Central memory CD8-positive, alpha-beta T cell (primary cell): ENCODE measurements at regions not wholly inside any gene's neighbourhood (a gene's known extent, or its start where the extent isn't known, plus 50 kb on each side); places are given as distances from the start of the nearest gene placed in this dataset.
"Not testable (repeated sequence)": the region's sequence is repeated elsewhere in the genome, so short reads cannot be mapped to it uniquely, and the experiment has no call there.

Experiments used
- ATAC-seq: fragments of 150-1000 bp; cut with Tn5 transposase; replicated peaks from 2 replicates; pipeline ENCODE4 v1.10.0; 2022; ENCODE audit warnings: mild to moderate bottlenecking, moderate FRiP score, moderate number of reproducible peaks; ENCODE audit not compliant: poor library complexity, severe bottlenecking; ENCODE audit errors: extremely low read depth
- DNase-seq, 2 donors: peaks; one replicate each; pipeline ENCODE4 v3.0.0; 2021; ENCODE audit warnings: low spot score in 2 of 2
- H3K27ac Mint-ChIP-seq: one replicate; pipeline ENCODE4 v1.8.0; 2022; ENCODE audit warnings: low read depth, mild to moderate bottlenecking, moderate library complexity, mixed read lengths
- H3K27me3 Mint-ChIP-seq: one replicate; pipeline ENCODE4 v1.8.0; 2022; ENCODE audit warnings: mixed read lengths
- H3K36me3 Mint-ChIP-seq: one replicate; pipeline ENCODE4 v1.8.0; 2022; ENCODE audit warnings: mild to moderate bottlenecking, moderate library complexity, mixed read lengths; ENCODE audit not compliant: insufficient read depth
- H3K4me1 Mint-ChIP-seq: one replicate; pipeline ENCODE4 v1.8.0; 2022; ENCODE audit warnings: mixed read lengths
- H3K4me3 Mint-ChIP-seq: one replicate; pipeline ENCODE4 v1.8.0; 2022; ENCODE audit warnings: mild to moderate bottlenecking, moderate library complexity, mixed read lengths
- H3K9me3 Mint-ChIP-seq: one replicate; pipeline ENCODE4 v1.8.0; 2022; ENCODE audit warnings: mixed read lengths

- peaks cover 72% of the 10 kb centered on the region for H3K27me3 Mint-ChIP-seq
- DNase-seq (no peak), ATAC-seq (no peak)
- no peak overlapping the region for H3K4me3 Mint-ChIP-seq
- H3K4me1 Mint-ChIP-seq = no peaks in the 10 kb centered on the region
- H3K27ac Mint-ChIP-seq = no peak overlapping the region
- no peaks in the 10 kb centered on the region for H3K9me3 Mint-ChIP-seq
- no peaks in the 10 kb centered on the region for H3K36me3 Mint-ChIP-seq
These were observed 133.2 kb downstream of the LRIG2 start for GRCh38 chr1:113205980-113206766.

DNA sequence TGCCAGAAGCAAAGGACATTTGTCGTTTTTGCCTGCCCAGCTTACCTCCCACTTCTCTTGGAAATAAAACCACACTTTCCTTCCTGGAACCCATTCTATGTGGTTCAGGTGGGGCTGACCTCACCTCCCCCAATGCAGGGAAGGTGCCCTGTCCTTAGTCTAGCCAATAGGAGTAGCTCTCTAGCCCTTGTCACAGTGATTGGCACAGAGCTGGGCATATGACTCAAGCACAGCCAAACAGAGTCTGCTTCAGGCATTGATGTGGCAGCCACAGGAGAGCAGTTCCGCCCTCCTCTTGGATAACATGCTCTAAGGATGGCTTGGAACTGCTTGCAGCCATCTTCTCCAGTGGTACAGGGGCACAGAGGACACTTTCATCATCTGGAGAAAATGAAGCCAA, 134.0 kb downstream of the LRIG2 start:
- Mint-ChIP-seq H3K36me3 (peaks cover under 1% of the 10 kb centered on the region), H3K27ac (no peak overlapping the region), H3K27me3 (peaks cover 81% of the 10 kb centered on the region), H3K9me3 (no peaks in the 10 kb centered on the region), H3K4me1 (no peaks in the 10 kb centered on the region), H3K4me3 (no peak overlapping the region)
- DNase-seq = no peak
- no peak for ATAC-seq

DNA sequence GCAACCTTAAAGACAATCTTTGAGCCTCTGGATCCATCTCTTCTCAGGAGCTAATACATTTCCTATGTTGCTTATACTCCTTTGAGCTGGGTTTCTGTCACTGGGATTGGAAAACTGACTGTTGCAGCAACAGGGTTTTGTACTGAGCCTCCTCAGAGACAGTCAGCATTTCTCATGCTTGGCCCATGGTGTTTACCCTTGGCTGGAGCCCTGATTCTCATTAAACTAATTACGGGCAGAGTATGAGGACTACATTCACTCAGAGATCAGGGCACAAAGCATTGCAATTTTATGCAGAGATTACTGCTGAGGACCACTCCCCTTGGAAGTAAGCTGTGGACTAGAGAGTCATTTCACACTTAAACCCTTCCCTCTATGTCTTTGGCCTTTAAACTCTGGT, 134.5 kb downstream of the LRIG2 start:
- Mint-ChIP-seq H3K4me1 (no peaks in the 10 kb centered on the region), H3K27me3 (peaks cover 83% of the 10 kb centered on the region), H3K36me3 (peaks cover 1% of the 10 kb centered on the region), H3K27ac (no peak overlapping the region), H3K4me3 (no peak overlapping the region), H3K9me3 (no peaks in the 10 kb centered on the region)
- no peak for ATAC-seq
- no peak for DNase-seq

DNA sequence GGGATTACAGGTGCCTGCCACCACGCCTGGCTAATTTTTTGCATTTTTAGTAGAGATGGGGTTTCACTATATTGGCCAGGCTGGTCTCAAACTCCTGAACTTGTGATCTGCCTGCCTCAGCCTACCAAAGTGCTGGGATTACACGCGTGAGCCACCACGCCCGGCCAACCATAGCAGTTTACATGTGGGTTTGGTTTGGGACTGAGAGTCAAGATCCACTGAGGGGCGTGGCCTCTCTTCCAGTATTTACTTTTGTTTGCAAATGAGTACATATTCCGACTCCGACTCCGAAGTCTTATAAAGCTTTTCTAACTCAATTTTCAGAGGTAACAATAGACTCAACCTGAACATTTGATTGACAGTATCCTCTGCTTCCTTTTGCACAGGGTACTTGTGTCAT, 135.4 kb downstream of the LRIG2 start:
- H3K27ac Mint-ChIP-seq, H3K4me3 Mint-ChIP-seq, H3K4me1 Mint-ChIP-seq, DNase-seq, ATAC-seq, H3K9me3 Mint-ChIP-seq, H3K36me3 Mint-ChIP-seq: not testable (repeated sequence)
- H3K27me3 Mint-ChIP-seq = peaks cover 83% of the 10 kb centered on the region

DNA sequence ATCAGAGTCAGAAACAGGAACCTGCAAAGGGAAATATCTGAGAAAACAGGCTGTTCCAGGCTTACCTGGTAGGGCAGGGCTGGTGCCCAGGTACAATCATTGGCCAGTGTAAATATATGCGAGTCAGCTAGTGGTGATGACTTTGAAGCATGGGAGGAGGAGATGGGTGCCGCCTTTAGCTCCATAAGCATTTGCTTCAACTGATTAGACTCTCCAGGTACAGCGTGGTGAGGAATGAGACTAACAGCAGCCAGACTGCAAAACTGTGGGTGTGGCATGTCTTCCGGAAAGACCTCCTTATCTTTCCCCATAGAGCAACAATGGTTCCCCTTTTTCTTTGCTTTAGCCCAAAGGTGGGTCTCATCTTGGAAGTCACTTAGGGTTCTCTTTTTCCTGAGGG, 137.2 kb downstream of the LRIG2 start:
- ATAC-seq = no peak
- Mint-ChIP-seq H3K9me3 (peaks cover 2% of the 10 kb centered on the region), H3K36me3 (peaks cover 1% of the 10 kb centered on the region), H3K27ac (no peak overlapping the region), H3K4me3 (no peak overlapping the region), H3K27me3 (peaks cover 66% of the 10 kb centered on the region), H3K4me1 (no peaks in the 10 kb centered on the region)
- no peak for DNase-seq

DNA sequence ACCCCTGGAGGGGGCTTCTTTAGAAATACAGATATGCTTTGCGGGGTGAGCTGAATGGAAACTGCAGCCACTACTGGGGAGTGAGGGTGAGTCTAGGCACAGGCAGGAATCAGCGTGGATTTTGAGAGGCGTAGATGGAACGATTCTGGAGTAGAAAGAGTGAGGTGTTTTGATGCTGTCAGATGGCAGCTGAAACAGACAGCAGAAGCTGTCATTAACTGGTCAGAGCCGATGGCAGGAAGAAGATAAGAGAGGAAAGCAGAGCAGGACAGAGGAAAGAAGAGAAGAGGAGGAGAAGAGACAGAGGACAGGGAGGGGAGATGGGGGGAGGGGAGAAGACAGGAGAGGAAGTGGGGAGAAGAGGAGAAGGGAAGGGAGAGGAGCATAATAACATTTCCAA, 138.5 kb downstream of the LRIG2 start:
- H3K36me3 Mint-ChIP-seq = peaks cover 1% of the 10 kb centered on the region
- no peaks in the 10 kb centered on the region for H3K4me1 Mint-ChIP-seq
- no peak overlapping the region for H3K4me3 Mint-ChIP-seq
- DNase-seq (no peak), ATAC-seq (no peak)
- no peak overlapping the region for H3K27ac Mint-ChIP-seq
- H3K9me3 Mint-ChIP-seq = peaks cover 9% of the 10 kb centered on the region
- peaks cover 54% of the 10 kb centered on the region for H3K27me3 Mint-ChIP-seq

DNA sequence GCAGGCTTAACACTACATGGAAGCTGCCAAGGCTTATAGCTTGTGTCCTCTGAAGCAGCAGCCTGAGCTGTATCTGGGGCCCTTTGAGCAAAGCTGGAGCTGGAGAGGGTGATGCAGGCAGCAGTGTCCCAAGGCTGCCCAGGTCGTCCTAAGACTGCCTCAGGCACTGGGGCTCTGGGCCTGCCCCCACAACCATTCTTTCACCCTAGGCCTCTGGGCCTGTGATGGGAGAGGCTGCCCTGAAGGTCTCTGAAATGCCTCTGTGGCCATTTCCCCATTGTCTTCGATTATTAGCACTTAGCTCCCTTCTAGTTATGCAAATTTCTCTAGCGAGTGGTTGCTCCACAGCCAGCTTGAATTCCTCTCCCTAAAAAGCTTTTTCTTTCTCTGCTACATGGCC, 142.0 kb downstream of the LRIG2 start:
- peaks cover 1% of the 10 kb centered on the region for H3K36me3 Mint-ChIP-seq
- peaks cover 9% of the 10 kb centered on the region for H3K9me3 Mint-ChIP-seq
- ATAC-seq (no peak), DNase-seq (no peak)
- peaks cover 22% of the 10 kb centered on the region for H3K27me3 Mint-ChIP-seq
- H3K4me3 Mint-ChIP-seq = no peak overlapping the region
- no peaks in the 10 kb centered on the region for H3K4me1 Mint-ChIP-seq
- H3K27ac Mint-ChIP-seq = no peak overlapping the region

DNA sequence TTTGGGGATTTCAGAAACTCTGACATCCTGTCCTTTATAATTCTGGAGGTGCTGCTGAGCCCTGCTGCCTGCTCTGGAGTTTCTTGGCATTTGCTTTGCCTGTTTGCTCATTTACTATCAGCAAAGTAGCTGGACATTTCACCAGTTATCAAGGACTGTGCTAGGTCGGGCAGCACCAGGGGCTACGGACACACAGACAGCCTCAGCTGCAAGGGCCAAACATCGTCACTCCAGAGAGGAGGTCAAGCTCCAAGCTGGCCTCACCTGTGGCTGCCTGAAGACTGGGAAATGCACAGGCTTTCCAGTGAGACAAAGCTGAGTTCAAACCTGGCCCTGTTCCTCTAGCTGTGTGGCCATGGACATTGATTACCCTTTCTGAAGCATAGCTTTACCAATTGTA, 143.7 kb downstream of the LRIG2 start:
- Mint-ChIP-seq H3K27me3 (peaks cover 6% of the 10 kb centered on the region), H3K27ac (no peak overlapping the region), H3K9me3 (peaks cover 9% of the 10 kb centered on the region), H3K4me3 (no peak overlapping the region), H3K4me1 (no peaks in the 10 kb centered on the region), H3K36me3 (peaks cover 1% of the 10 kb centered on the region)
- ATAC-seq (no peak), DNase-seq (no peak)

DNA sequence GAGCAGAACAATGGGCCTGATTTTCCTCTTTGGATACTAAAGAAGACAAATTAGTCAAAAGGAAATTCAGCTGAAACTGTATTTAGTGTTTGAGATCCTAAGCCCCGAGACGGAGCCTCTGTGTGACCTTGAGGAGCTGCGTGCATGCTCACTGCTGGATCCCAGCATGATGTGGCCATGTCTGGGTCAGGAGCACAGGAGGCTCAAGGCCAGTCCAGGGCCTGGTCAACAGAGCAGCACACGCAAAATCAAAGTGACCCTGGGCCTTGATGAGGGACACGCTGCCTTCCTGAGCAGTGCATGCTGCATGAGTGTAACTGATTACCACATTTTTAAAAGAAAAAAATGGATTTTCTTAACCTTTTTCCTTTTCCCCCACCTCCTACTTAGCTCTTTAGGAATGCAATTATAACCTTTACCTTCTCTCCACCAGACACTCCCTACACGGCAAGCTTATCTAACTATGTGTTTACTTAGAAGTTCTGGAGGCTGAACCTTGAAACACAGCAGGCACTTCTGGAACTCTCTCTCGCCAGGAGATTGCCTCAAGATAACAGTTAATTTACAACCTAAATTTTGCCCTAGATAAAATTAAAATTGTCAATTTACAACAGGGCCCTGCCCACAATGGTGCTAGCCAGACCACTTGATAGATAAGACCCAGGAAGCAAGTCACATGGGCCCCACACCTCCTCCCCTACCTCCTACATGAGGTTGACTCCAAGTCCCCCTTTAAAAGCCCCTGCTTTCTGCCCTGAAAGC, 144.6 kb downstream of the LRIG2 start:
- H3K9me3 Mint-ChIP-seq = peaks cover 9% of the 10 kb centered on the region
- ATAC-seq = no peak
- H3K36me3 Mint-ChIP-seq = no peaks in the 10 kb centered on the region
- H3K27me3 Mint-ChIP-seq = peaks cover 3% of the 10 kb centered on the region
- no peak overlapping the region for H3K4me3 Mint-ChIP-seq
- no peak overlapping the region for H3K27ac Mint-ChIP-seq
- DNase-seq = no peak
- no peaks in the 10 kb centered on the region for H3K4me1 Mint-ChIP-seq

GRCh38 chr1:113219377-113219776, 146.4 kb downstream of the LRIG2 start:
- Mint-ChIP-seq H3K4me1 (no peaks in the 10 kb centered on the region), H3K27me3 (peaks cover 8% of the 10 kb centered on the region), H3K9me3 (peaks cover 9% of the 10 kb centered on the region), H3K4me3 (no peak overlapping the region), H3K27ac (no peak overlapping the region), H3K36me3 (no peaks in the 10 kb centered on the region)
- ATAC-seq = no peak
- DNase-seq = no peak

GRCh38 chr1:113219828-113220227, 146.8 kb downstream of the LRIG2 start:
- Mint-ChIP-seq H3K27me3 (peaks cover 8% of the 10 kb centered on the region), H3K27ac (no peak overlapping the region), H3K36me3 (no peaks in the 10 kb centered on the region), H3K9me3 (peaks cover 9% of the 10 kb centered on the region), H3K4me3 (no peak overlapping the region), H3K4me1 (no peaks in the 10 kb centered on the region)
- no peak for ATAC-seq
- no peak for DNase-seq

DNA sequence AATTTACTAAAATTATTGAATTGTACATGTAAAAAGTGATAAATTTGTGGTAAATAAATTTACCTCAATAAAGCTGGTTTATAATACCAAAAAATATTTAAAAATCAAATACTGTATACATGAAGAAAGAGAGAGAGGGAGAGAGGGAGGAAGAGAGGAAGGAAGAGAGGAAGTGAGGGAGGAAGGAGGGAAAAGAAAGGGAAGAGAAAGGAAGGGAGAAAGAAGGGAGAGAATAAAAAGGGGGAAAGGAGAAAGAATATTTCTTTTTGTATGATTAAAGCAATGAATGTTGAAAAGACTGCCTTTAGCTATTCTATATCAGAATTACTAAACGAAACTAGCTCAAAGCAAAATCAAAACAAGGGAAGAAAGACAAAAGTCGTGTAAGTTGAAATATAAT, 150.0 kb downstream of the LRIG2 start:
- Mint-ChIP-seq H3K9me3 (no peaks in the 10 kb centered on the region), H3K4me1 (no peaks in the 10 kb centered on the region), H3K36me3 (no peaks in the 10 kb centered on the region), H3K27me3 (peaks cover 31% of the 10 kb centered on the region), H3K27ac (no peak overlapping the region), H3K4me3 (no peak overlapping the region)
- ATAC-seq (no peak), DNase-seq (no peak)

DNA sequence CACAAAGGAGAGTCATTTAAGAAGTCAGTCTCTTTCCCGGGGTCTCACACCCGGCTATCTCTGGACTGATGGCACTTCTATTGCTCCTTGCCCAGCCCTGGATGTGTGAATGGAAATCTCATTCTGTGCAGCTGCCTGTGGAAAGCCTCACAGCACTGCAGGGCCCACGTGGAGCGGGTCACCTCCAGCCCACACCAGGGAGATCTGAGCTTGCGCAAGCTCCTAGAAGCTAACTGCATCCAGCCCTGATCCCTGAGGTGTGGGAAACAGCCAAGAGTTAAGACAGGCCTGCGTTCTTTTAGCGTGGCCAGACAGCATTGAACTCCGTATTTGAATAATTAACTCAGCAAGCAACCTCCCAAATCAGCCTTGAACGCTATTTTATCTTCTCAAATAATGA, 150.5 kb downstream of the LRIG2 start:
- ATAC-seq (no peak), DNase-seq (no peak)
- H3K4me3 Mint-ChIP-seq = no peak overlapping the region
- H3K9me3 Mint-ChIP-seq = no peaks in the 10 kb centered on the region
- peaks cover 36% of the 10 kb centered on the region for H3K27me3 Mint-ChIP-seq
- H3K36me3 Mint-ChIP-seq = no peaks in the 10 kb centered on the region
- no peak overlapping the region for H3K27ac Mint-ChIP-seq
- no peaks in the 10 kb centered on the region for H3K4me1 Mint-ChIP-seq
